ENCODE measurements at regions not wholly inside any gene's neighbourhood (a gene's known extent, or its start where the extent isn't known, plus 50 kb on each side); places are given as distances from the start of the nearest gene placed in this dataset.

- no peak for TF ChIP-seq POU6F1 (CRISPR knock-in tag; IDR thresholded peaks at IDR 0.05; ENCODE audit: borderline replicate concordance, low read depth)
- no peak for TF ChIP-seq CSDC2 (CRISPR knock-in tag; IDR thresholded peaks at IDR 0.05)
- TF ChIP-seq ISL1 (CRISPR knock-in tag; IDR thresholded peaks at IDR 0.05) = peak; percentile 89
- TF ChIP-seq TSHZ2 (CRISPR knock-in tag; IDR thresholded peaks at IDR 0.05) = no peak
- ATAC-seq = no peak
Observed at GRCh38 chr11:10922892-10923291, 65.0 kb upstream of the ZBED5 start.

GRCh38 chr11:10920875-10921274, 63.0 kb upstream of the ZBED5 start:
- no peak for ATAC-seq

GRCh38 chr11:10920205-10920604, 62.4 kb upstream of the ZBED5 start:
- no peak for ATAC-seq
- no peak for TF ChIP-seq OSR1 (CRISPR knock-in tag; IDR thresholded peaks at IDR 0.05)
- no peak for TF ChIP-seq PATZ1 (CRISPR knock-in tag; IDR thresholded peaks at IDR 0.05; ENCODE audit: borderline replicate concordance)
- no peak for TF ChIP-seq ZC3H10 (CRISPR knock-in tag; IDR thresholded peaks at IDR 0.05)
- TF ChIP-seq CSDC2 (CRISPR knock-in tag; IDR thresholded peaks at IDR 0.05) = no peak
- TF ChIP-seq ZFP30 (CRISPR knock-in tag; IDR thresholded peaks at IDR 0.05) = no peak
- TF ChIP-seq POU6F1 (CRISPR knock-in tag; IDR thresholded peaks at IDR 0.05; ENCODE audit: borderline replicate concordance, low read depth) = no peak
- TF ChIP-seq ARNTL (CRISPR knock-in tag; IDR thresholded peaks at IDR 0.05; ENCODE audit: borderline replicate concordance, low read depth) = no peak
- no peak for TF ChIP-seq TCF4 (CRISPR knock-in tag; IDR thresholded peaks at IDR 0.05; ENCODE audit: borderline replicate concordance)

More at GRCh38 chr11:10920875-10921274, 63.0 kb upstream of the ZBED5 start:
- TF ChIP-seq RARB (CRISPR knock-in tag; IDR thresholded peaks at IDR 0.05) (no peak), GLIS3 (CRISPR knock-in tag; IDR thresholded peaks at IDR 0.05) (no peak), CREB5 (CRISPR knock-in tag; IDR thresholded peaks at IDR 0.05; ENCODE audit: low read depth) (no peak), CSDC2 (CRISPR knock-in tag; IDR thresholded peaks at IDR 0.05) (no peak), OSR1 (CRISPR knock-in tag; IDR thresholded peaks at IDR 0.05) (no peak), SNAI2 (CRISPR knock-in tag; IDR thresholded peaks at IDR 0.05) (no peak), ISL1 (CRISPR knock-in tag; IDR thresholded peaks at IDR 0.05) (no peak), PPARA (CRISPR knock-in tag; IDR thresholded peaks at IDR 0.05; ENCODE audit: borderline replicate concordance) (no peak), ZFP3 (CRISPR knock-in tag; IDR thresholded peaks at IDR 0.05) (no peak), ZNF565 (CRISPR knock-in tag; conservative IDR thresholded peaks at IDR 0.05; ENCODE audit: low read depth) (no peak), TOX (CRISPR knock-in tag; IDR thresholded peaks at IDR 0.05; ENCODE audit: borderline replicate concordance) (no peak), BACH2 (CRISPR knock-in tag; IDR thresholded peaks at IDR 0.05; ENCODE audit: borderline replicate concordance) (no peak), TSHZ2 (CRISPR knock-in tag; IDR thresholded peaks at IDR 0.05) (no peak), ZFP30 (CRISPR knock-in tag; IDR thresholded peaks at IDR 0.05) (no peak)

All from SK-N-SH treated with all-trans-retinoic acid at 6 μM for 48 hours (cell line).